HG03045 (cell line): ENCODE measurements at regions not wholly inside any gene's neighbourhood (a gene's known extent, or its start where the extent isn't known, plus 50 kb on each side); places are given as distances from the start of the nearest gene placed in this dataset.

Experiments
- ATAC-seq: cut with Tn5 transposase; IDR thresholded peaks from one replicate; pipeline ENCODE4 v1.9.1; 2021; ENCODE audit warnings: mild to moderate bottlenecking, moderate library complexity; ENCODE audit not compliant: unreplicated experiment

- no peak for ATAC-seq
Observed at GRCh38 chr6:164842085-164842484, 467.3 kb downstream of the C6orf118 start.

GRCh38 chr6:164838068-164838615, 471.3 kb downstream of the C6orf118 start:
- no peak for ATAC-seq

GRCh38 chr6:164836486-164836885, 472.9 kb downstream of the C6orf118 start:
- no peak for ATAC-seq

DNA sequence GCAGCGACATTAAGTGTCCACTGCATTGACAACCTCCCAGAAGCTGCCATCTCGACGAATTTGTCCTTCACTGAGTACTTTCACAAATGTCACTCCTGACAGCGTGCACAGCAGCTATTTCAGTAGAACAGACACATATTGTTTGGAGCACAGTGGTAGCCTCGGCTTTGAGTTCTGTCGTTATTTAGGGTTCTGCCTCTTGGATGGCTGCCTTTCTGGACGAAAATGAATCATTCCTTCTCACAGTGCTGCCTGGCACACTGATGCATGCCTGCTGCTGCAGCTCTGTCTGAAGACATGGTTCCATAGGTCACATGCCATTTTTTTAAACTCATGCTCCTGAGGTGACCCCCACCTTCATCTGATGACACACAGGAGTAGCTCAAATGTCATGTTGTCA, 477.0 kb downstream of the C6orf118 start:
- ATAC-seq, result no peak

GRCh38 chr6:164827537-164827936, 481.9 kb downstream of the C6orf118 start:
- ATAC-seq, result no peak

GRCh38 chr6:164826831-164827468, 482.5 kb downstream of the C6orf118 start:
- no peak for ATAC-seq

DNA sequence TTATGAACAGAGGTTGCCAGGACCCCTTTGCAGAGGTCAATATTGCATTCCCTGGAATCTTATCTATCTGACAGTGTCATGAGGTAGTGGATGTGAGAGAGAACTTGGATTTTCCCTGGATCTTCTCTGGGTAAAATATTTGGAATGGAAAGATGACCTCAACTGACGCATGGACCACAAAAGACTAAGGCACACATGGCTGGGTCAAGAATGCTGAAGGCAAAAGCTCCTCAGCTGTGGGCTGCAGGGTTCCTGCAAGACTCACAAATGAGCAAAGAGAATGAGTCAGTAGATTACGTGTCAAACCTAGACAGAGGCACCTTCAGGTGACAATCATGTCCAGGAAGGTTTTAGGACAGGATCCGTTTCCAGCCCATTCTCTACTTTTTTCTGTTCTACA, 484.0 kb downstream of the C6orf118 start:
- ATAC-seq, result no peak

DNA sequence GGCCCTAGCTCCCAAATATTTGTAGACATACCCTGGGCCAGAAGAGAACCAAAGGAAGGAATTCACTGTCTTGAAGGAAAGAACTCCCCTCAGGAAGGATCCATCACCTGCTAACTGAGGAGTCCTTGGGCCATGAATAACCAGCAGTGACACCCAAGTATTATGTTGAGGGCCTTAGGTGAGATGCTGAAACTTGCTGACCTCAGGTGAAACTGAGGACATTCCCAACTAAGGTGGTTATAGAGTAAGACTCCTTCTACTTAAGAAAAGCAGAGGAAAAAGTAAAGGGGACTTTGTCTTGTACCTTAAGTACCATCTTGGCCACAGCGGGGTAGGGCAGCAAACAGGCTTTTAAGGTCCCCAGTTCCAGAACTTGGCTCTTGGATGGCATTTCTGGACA, 491.7 kb downstream of the C6orf118 start:
- ATAC-seq, result no peak

DNA sequence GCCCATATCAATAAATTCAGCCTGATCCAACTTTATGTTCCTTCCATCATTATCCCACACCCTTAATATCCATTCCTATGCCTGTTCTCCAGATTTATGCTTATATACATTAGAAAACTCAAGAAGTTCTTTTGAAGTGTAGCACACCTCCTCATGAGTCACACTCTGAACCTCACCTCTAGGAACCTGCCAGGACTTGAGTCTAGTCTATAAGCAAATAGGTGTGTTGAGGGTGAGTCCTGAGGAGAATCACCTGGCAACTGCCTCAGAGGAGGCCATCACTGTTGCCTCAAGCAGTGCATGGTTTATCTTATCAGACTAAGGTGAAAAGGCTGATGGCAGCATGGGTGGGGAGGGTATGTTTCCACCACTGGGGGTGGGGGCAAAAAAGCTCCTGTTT, 496.7 kb downstream of the C6orf118 start:
- ATAC-seq, result no peak

- no peak for ATAC-seq
Observed at GRCh38 chr6:164807125-164807524, 502.3 kb downstream of the C6orf118 start.

DNA sequence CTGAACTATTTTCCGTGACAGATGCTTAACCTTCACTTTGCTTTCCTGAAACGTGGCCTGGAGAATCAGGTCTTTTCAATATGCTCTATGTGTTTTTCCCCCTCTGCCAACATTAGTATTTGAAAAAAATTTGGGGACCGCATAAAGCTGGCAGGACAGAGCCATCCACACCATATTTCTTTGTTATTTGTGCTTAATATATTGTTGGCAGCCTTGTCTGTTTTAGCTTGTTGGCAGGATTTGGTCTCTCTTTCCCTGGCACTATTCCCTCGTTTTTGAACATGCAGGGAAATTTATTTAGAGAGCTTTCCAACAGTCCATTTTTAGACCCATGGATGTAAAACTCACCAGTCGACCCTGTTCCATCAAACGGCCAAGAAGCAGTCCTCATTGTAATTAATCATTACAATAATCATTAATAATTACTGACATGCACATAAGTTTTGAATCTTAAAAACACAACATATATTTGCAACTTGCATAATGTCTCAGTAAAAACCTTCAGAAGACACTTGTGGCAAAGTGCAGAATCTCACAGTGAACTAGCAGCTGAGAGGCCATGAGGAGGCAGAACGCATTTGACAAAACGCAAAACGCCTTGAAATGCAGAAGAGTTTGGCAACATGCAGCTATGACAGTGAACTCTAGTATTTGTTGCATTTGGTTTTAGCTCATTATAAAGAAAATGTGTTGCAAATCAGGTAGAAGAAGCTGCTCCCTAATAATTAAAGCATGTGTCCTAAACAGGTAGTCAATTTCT, 514.2 kb downstream of the C6orf118 start:
- no peak for ATAC-seq

GRCh38 chr6:164792666-164793065, 516.7 kb downstream of the C6orf118 start:
- no peak for ATAC-seq

DNA sequence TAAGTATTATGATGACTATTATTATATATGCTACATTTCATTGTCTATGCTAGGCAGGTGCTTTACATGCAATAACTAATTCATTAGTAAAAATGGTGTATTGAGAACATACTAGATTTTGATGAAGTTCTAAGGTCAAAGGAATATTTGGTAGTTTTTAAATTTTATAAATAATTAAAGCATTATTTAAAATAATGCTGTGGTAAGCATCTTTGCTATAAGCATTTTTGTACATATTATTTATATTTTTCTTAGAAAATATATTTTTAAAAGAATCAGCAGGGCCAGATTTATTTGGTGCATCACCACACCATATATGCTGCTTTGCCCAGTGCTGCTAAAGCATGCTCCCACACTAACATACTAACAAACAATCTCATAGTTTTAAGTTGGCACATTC, 517.9 kb downstream of the C6orf118 start:
- no peak for ATAC-seq

DNA sequence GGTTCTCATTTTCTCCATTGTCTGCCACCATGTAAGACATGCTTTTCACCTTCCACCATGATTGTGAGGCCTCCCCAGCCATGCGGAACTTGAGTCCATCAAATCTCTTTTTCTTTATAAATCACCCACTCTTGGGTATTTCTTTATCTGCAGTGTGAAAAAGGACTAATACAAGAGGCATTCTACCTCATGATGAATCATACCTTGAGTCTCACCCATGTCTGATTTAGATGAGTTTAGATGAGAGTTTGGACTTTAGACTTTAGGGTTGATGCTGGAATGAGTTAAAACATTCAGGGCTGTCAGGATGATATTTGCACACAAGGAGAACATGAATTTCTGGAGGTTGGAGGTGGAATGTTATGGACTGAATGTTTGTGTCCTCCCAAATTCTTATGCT, 545.6 kb downstream of the C6orf118 start:
- no peak for ATAC-seq

DNA sequence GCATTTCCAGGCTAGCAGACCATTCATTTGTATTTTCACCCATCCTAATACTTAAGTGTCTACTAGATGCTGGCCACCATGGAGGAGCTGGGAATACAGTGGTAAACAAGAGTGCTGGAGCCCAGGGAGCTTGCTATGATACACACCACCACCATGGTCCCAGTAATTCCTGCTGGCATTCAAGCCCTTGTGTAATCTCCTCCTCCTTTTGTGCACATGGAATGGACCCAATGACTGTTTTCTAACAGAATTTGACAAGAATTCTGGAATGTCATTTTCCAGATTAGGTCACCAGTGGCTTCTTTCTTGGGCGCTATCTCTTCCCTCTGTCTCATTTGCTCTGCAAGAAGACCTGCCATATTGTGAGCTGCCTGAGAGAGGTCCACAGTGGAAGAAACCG, 552.0 kb downstream of the C6orf118 start:
- no peak for ATAC-seq

GRCh38 chr6:164756723-164757122, 552.7 kb downstream of the C6orf118 start:
- no peak for ATAC-seq

- ATAC-seq, result no peak
Observed at GRCh38 chr6:164756142-164756541, 553.3 kb downstream of the C6orf118 start.

GRCh38 chr6:164753517-164753916, 555.9 kb downstream of the C6orf118 start:
- ATAC-seq, result no peak

DNA sequence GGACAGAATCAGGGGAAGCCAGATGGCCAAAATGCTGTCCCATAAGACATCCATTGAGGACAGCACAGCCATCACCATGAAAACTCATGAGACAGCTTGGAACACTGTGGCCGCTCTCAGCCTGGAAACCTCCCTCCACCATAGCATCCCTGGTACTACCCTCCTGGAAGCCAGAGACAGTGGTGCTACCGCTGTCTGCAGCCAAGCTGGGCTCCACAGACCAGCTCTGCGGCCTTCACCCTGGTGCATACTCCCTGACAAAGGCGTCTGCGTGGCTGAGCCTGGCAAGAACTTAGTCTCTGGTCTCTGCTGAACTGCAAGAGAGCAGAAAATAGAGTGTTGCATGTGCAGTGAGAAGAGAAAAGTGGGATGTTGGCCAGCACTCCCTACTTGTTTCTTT, 558.0 kb downstream of the C6orf118 start:
- no peak for ATAC-seq

GRCh38 chr6:164750128-164750527, 559.3 kb downstream of the C6orf118 start:
- no peak for ATAC-seq

- no peak for ATAC-seq
Observed at GRCh38 chr6:164749221-164750064, 560.0 kb downstream of the C6orf118 start.
